HepG2 (cell line): ENCODE measurements at regions not wholly inside any gene's neighbourhood (a gene's known extent, or its start where the extent isn't known, plus 50 kb on each side); places are given as distances from the start of the nearest gene placed in this dataset.
A peak's percentile ranks its signal among the peaks of the same experiment; 100 is the strongest.

ENCODE experiments used
- ATAC-seq: fragments of 200-7000 bp; cut with Tn5 transposase; 3 replicates; pipeline ENCODE4 v1.9.1; 2020; ENCODE audit warnings: mild to moderate bottlenecking, moderate library complexity
- BruUV-seq: library from RNA; stranded (reverse); fragments of 400-500 nt; replicated peaks from 2 replicates; lab custom pipeline; 2021; lab: Mats Ljungman, UMichigan
- CTCF ChIA-PET: fragments of 300-600 bp; formaldehyde crosslinking; extraction: SDS; loops from one replicate; lab custom pipeline; 2021; ENCODE audit warnings: low total read pairs, inconsistent platforms, low intra/inter-chr PET ratio; lab: Yijun Ruan, JAX
- POLR2A ChIA-PET: fragments of 350-600 bp; sonication (Branson Sonifier 250); formaldehyde crosslinking; loops from one replicate; lab custom pipeline; 2020; ENCODE audit warnings: antibody characterized with exemption, inconsistent platforms; lab: Yijun Ruan, JAX
- DNase-seq: peaks from one replicate; pipeline ENCODE4 v3.0.0-alpha.2; 2015; ENCODE audit warnings: low spot score
- FAIRE-seq: peaks from 3 replicates; lab custom pipeline; 2011; peaks lifted over from hg19 to GRCh38; lab: Jason Lieb, UNC
- H2AFZ ChIP-seq: one replicate; pipeline ENCODE4 v1.6.1; 2011; ENCODE audit warnings: low read length, inconsistent platforms
- H3K27ac ChIP-seq: fragments of 300-600 bp; 3 replicates; pipeline ENCODE4 v1.8.0; 2011; ENCODE audit warnings: mixed run types, mild to moderate bottlenecking, mixed read lengths, low read length, inconsistent platforms; ENCODE audit not compliant: insufficient read depth; ENCODE audit errors: extremely low read length
- H3K27me3 ChIP-seq, 2 experiments: fragments of 200-600 bp in 1 of 2; 2 replicates in 1 of 2; 3 replicates in 1 of 2; pipeline versions ENCODE4 v1.6.0 to v1.8.0; 2011; ENCODE audit warnings: low read length in 2 of 2, mild to moderate bottlenecking in 2 of 2, moderate library complexity in 2 of 2, inconsistent platforms in 1 of 2; ENCODE audit not compliant: insufficient read depth in 2 of 2, control insufficient read depth in 1 of 2
- H3K36me3 ChIP-seq, 2 experiments: fragments of 200-600 bp in 1 of 2; replicated peaks in 1 of 2; 2 replicates in 1 of 2; 3 replicates in 1 of 2; pipeline versions ENCODE4 v1.5.1 to v1.8.0; 2011; ENCODE audit warnings: low read length in 2 of 2, inconsistent platforms in 1 of 2; ENCODE audit not compliant: insufficient read depth in 2 of 2, control insufficient read depth in 1 of 2
- H3K4me1 ChIP-seq: 2 replicates; pipeline ENCODE4 v1.5.1; 2012; ENCODE audit warnings: low read length, inconsistent platforms; ENCODE audit not compliant: insufficient read depth
- H3K4me2 ChIP-seq: 2 replicates; pipeline ENCODE4 v1.6.0; 2011; ENCODE audit warnings: low read depth, low read length, inconsistent platforms
- H3K4me3 ChIP-seq, 3 experiments: fragments of 200-600 bp in 1 of 3; sonication (generic), shearing (Covaris generic) in 1 of 3; replicated peaks in 1 of 3; 2 replicates each; pipeline ENCODE4 v1.5.1; 2011 to 2016; ENCODE audit warnings: low read length in 3 of 3, inconsistent platforms in 2 of 3, low read depth in 2 of 3, mild to moderate bottlenecking in 2 of 3, control low read depth in 1 of 3, mixed read lengths in 1 of 3; ENCODE audit not compliant: insufficient read depth in 1 of 3
- H3K79me2 ChIP-seq: one replicate; pipeline ENCODE4 v1.6.1; 2011; ENCODE audit warnings: low read length, inconsistent platforms; ENCODE audit not compliant: insufficient read depth
- H3K9ac ChIP-seq: 2 replicates; pipeline ENCODE4 v1.6.0; 2011; ENCODE audit warnings: mild to moderate bottlenecking, low read depth, low read length, inconsistent platforms; ENCODE audit not compliant: insufficient read depth
- H3K9me3 ChIP-seq: 2 replicates; pipeline ENCODE4 v1.5.1; 2012; ENCODE audit warnings: mild to moderate bottlenecking, low read length
- H4K20me1 ChIP-seq: 2 replicates; pipeline ENCODE4 v1.6.0; 2011; ENCODE audit warnings: inconsistent platforms, mild to moderate bottlenecking, low read length, moderate library complexity; ENCODE audit not compliant: insufficient read depth
- E2F2 ChIP-seq: sonication (generic); formaldehyde crosslinking; IDR thresholded peaks from 2 replicates; pipeline ENCODE4 v1.4.0; 2020; ENCODE audit warnings: missing genetic modification reagents, borderline replicate concordance
- HHEX ChIP-seq: IDR thresholded peaks from 2 replicates; pipeline ENCODE4 v1.6.1; 2016; ENCODE audit warnings: control low read depth
- MAFF ChIP-seq: IDR thresholded peaks from 2 replicates; pipeline ENCODE4 v1.6.1; 2011; ENCODE audit warnings: low read depth, low read length, improper control_type of control experiment
- MAFK ChIP-seq, 2 experiments: IDR thresholded peaks in 1 of 2; conservative IDR thresholded peaks in 1 of 2; 2 replicates each; pipeline ENCODE4 v1.6.1; 2011; ENCODE audit warnings: improper control_type of control experiment in 2 of 2, low read length in 2 of 2
- MTA3 ChIP-seq: sonication (generic); formaldehyde crosslinking; IDR thresholded peaks from 2 replicates; pipeline ENCODE4 v1.4.0; 2020; ENCODE audit warnings: missing genetic modification reagents
- NFE2L2 ChIP-seq: fragments of 150-350 bp; IDR thresholded peaks from 2 replicates; pipeline ENCODE4 v1.6.1; 2014; ENCODE audit warnings: low read length
- SATB2 ChIP-seq: sonication (generic); formaldehyde crosslinking; IDR thresholded peaks from 2 replicates; pipeline ENCODE4 v1.5.0; 2020; ENCODE audit warnings: missing genetic modification reagents
- XRCC5 ChIP-seq: fragments of 200-400 bp; formaldehyde crosslinking; optimal IDR thresholded peaks from 2 replicates; pipeline ENCODE3; 2017; ENCODE audit warnings: mild to moderate bottlenecking, low read length
- ZBTB7A ChIP-seq: sonication (generic); formaldehyde crosslinking; IDR thresholded peaks from 2 replicates; pipeline ENCODE4 v1.8.0; 2022; ENCODE audit warnings: mild to moderate bottlenecking, missing genetic modification reagents
- ZNF3 ChIP-seq: IDR thresholded peaks from 2 replicates; pipeline ENCODE4 v1.7.0; 2017; ENCODE audit warnings: inconsistent platforms
- WGBS: methylation state at CpG from one replicate; pipeline ENCODE4 v1.1.6; 2017; ENCODE audit warnings: low lambda C conversion rate; 5-methylcytosine and 5-hydroxymethylcytosine counted together
- in situ Hi-C: cut with HindIII; loops from 2 replicates; pipeline ENCODE4 v1.10.0; 2017; ENCODE audit warnings: low pct_unique_long_range_greater_than_20kb; ENCODE audit not compliant: extremely low pct_ligation_motif_present
- intact Hi-C: fragments of 100-400 bp; cut with micrococcal nuclease; formaldehyde crosslinking; loops from one replicate; pipeline ENCODE4 v1.10.0; 2022; ENCODE audit not compliant: unreplicated experiment
- TF ChIP-seq, protein P1 (sequence below): sonication (generic); formaldehyde crosslinking; conservative IDR thresholded peaks from 2 replicates; pipeline ENCODE4 v1.8.0; 2022; ENCODE audit warnings: missing genetic modification reagents
- TF ChIP-seq, protein P2 (sequence below): sonication (generic); formaldehyde crosslinking; IDR thresholded peaks from 2 replicates; pipeline ENCODE4 v1.4.0; 2020; ENCODE audit warnings: missing genetic modification reagents, borderline replicate concordance

- no peaks in the 10 kb centered on the region for H3K4me1 ChIP-seq
- H3K36me3 ChIP-seq = no peaks in the 10 kb centered on the region
- H3K9me3 ChIP-seq = no peaks in the 10 kb centered on the region
- DNase-seq (no peak), FAIRE-seq (no peak), ATAC-seq (no peak)
- H3K9ac ChIP-seq = no peak overlapping the region
- in situ Hi-C loops (no loop called here), intact Hi-C loops (loop anchor here (5.0 kb wide), 1 partner anchor 634 kb away; no protein-coding TSS in a partner anchor)
- TF ChIP-seq SATB2 (CRISPR knock-in tag) (no peak), E2F2 (CRISPR knock-in tag) (no peak), HHEX (no peak), NFE2L2 (no peak)
- POLR2A ChIA-PET = no interaction called here
- 2% methylated on average over 2 of the region's 2 CpGs for WGBS
- H4K20me1 ChIP-seq = no peaks in the 10 kb centered on the region
- BruUV-seq = no TSS peak
- CTCF ChIA-PET = no interaction called here
- H3K4me3 ChIP-seq = no peak overlapping the region
- H2AFZ ChIP-seq = no peak overlapping the region
- no peaks in the 10 kb centered on the region for H3K79me2 ChIP-seq
- no peak overlapping the region for H3K27ac ChIP-seq
- no peaks in the 10 kb centered on the region for H3K27me3 ChIP-seq
- no peak overlapping the region for H3K4me2 ChIP-seq
These were observed 237.6 kb upstream of the KHDRBS2 start for GRCh38 chr6:62523630-62524029.

GRCh38 chr6:62519574-62519973, 233.5 kb upstream of the KHDRBS2 start:
- Histone ChIP-seq H3K79me2 (no peaks in the 10 kb centered on the region), H3K4me1 (no peaks in the 10 kb centered on the region), H3K27me3 (no peaks in the 10 kb centered on the region), H3K9me3 (no peaks in the 10 kb centered on the region), H3K4me3 (no peak overlapping the region), H3K36me3 (no peaks in the 10 kb centered on the region), H3K9ac (no peak overlapping the region), H3K4me2 (no peak overlapping the region), H2AFZ (no peak overlapping the region), H3K27ac (no peak overlapping the region), H4K20me1 (no peaks in the 10 kb centered on the region)
- POLR2A ChIA-PET = no interaction called here
- intact Hi-C loops (no loop called here), in situ Hi-C loops (no loop called here)
- ATAC-seq (no peak), FAIRE-seq (no peak), DNase-seq (no peak)
- CTCF ChIA-PET = no interaction called here
- BruUV-seq = no TSS peak
- TF ChIP-seq XRCC5 = no peak
- TF ChIP-seq MAFK (conservative IDR thresholded peaks at IDR 0.05 in 1 of 2, IDR thresholded peaks at IDR 0.05 in 1 of 2; ENCODE audit: low read length in 2 of 2) = peak; percentile 61 to 79
- TF ChIP-seq, protein P1, sequence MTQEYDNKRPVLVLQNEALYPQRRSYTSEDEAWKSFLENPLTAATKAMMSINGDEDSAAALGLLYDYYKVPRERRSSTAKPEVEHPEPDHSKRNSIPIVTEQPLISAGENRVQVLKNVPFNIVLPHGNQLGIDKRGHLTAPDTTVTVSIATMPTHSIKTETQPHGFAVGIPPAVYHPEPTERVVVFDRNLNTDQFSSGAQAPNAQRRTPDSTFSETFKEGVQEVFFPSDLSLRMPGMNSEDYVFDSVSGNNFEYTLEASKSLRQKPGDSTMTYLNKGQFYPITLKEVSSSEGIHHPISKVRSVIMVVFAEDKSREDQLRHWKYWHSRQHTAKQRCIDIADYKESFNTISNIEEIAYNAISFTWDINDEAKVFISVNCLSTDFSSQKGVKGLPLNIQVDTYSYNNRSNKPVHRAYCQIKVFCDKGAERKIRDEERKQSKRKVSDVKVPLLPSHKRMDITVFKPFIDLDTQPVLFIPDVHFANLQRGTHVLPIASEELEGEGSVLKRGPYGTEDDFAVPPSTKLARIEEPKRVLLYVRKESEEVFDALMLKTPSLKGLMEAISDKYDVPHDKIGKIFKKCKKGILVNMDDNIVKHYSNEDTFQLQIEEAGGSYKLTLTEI (CRISPR knock-in tag) = no peak
- peak; percentile 66 for TF ChIP-seq MAFF
- TF ChIP-seq, protein P2, sequence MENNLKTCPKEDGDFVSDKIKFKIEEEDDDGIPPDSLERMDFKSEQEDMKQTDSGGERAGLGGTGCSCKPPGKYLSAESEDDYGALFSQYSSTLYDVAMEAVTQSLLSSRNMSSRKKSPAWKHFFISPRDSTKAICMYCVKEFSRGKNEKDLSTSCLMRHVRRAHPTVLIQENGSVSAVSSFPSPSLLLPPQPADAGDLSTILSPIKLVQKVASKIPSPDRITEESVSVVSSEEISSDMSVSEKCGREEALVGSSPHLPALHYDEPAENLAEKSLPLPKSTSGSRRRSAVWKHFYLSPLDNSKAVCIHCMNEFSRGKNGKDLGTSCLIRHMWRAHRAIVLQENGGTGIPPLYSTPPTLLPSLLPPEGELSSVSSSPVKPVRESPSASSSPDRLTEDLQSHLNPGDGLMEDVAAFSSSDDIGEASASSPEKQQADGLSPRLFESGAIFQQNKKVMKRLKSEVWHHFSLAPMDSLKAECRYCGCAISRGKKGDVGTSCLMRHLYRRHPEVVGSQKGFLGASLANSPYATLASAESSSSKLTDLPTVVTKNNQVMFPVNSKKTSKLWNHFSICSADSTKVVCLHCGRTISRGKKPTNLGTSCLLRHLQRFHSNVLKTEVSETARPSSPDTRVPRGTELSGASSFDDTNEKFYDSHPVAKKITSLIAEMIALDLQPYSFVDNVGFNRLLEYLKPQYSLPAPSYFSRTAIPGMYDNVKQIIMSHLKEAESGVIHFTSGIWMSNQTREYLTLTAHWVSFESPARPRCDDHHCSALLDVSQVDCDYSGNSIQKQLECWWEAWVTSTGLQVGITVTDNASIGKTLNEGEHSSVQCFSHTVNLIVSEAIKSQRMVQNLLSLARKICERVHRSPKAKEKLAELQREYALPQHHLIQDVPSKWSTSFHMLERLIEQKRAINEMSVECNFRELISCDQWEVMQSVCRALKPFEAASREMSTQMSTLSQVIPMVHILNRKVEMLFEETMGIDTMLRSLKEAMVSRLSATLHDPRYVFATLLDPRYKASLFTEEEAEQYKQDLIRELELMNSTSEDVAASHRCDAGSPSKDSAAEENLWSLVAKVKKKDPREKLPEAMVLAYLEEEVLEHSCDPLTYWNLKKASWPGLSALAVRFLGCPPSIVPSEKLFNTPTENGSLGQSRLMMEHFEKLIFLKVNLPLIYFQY (CRISPR knock-in tag) = no peak
- TF ChIP-seq MTA3 (CRISPR knock-in tag) = no peak
- TF ChIP-seq ZBTB7A (CRISPR knock-in tag) = no peak
- no peak for TF ChIP-seq ZNF3 (CRISPR knock-in tag)
